Inferior parietal cortex (tissue), 1 donor: ENCODE measurements at regions not wholly inside any gene's neighbourhood (a gene's known extent, or its start where the extent isn't known, plus 50 kb on each side); places are given as distances from the start of the nearest gene placed in this dataset.
A peak's percentile ranks its signal among the peaks of the same experiment; 100 is the strongest.
"Not testable (repeated sequence)": the region's sequence is repeated elsewhere in the genome, so short reads cannot be mapped to it uniquely, and the experiment has no call there.

Experiments
- DNase-seq: peaks from one replicate; pipeline ENCODE4 v3.0.0-alpha.2; 2016; ENCODE audit errors: extremely low spot score

DNA sequence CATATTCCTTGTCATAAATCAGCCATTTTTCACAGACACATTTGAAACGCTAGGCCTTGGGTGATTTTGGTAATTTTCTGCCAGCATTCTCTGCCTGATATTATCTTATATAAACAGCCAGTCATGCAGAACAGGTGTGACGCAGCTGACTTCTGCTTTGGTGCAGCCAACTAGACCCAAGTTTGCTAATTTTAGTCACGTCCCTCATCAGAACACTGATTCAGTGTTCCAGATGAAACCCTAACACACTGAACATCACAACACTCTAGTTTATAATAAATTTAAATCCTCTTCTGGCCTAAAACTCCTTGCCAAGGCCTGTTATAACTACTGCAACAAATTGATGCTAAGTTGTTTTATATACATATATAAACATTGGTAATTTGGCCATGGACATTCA is 386.1 kb downstream of the SEC23A start:
- DNase-seq: no peak

DNA sequence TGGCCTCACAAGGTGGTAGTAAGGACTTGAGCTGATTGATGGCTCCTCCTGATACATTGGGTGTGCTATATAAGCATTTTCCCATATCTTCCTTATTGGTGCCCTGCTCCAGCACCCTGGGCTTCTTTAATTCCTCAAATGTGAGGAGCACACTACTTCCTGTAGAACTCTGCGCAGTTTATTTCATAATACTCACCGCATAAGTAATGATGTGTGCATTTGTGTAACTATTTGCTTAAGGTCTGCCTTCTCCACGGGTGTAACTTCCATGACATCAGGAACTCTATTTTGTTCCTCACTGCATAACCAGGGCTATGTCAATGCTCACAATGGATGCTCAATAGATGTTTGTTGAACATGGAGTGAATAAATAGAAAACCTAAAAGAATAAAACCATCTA is 392.2 kb downstream of the SEC23A start:
- DNase-seq: no peak

DNA sequence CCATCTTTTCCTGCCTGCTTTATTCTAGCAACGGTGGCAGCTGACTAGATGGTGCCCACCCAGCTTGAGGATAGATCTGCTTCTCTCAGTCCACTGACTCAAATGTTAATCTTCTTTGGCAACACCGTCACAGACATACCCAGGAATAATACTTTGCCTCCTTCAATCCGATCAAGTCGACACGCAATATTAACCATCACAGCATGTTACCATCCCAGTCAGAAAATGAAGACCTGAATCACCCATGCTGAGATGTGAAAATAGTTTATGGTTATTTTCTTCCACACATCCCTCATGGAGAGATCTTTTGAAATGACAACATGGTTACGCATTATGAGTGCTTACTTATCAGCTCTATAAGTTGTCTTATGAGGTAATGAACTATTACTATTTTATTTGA is 392.8 kb downstream of the SEC23A start:
- no peak for DNase-seq

DNA sequence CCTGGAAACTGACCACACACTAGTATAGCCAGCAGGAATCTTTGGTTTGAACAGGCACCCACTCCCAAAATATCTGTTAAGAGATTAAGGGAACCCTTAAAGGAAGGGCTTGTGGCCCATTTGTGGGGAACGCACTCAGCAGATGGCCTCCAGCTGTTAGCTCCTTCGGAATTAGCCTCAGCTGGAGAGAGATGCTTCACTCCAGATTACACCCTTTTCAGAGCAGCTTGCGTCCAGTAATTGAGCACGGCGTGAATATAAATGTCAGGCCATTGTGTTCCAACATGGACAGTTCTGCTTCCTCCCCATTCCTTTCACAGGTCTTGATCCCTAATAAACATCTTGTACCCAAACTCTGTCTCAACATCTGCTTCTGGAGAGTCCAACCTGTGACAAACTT is 397.8 kb downstream of the SEC23A start:
- DNase-seq: no peak

DNA sequence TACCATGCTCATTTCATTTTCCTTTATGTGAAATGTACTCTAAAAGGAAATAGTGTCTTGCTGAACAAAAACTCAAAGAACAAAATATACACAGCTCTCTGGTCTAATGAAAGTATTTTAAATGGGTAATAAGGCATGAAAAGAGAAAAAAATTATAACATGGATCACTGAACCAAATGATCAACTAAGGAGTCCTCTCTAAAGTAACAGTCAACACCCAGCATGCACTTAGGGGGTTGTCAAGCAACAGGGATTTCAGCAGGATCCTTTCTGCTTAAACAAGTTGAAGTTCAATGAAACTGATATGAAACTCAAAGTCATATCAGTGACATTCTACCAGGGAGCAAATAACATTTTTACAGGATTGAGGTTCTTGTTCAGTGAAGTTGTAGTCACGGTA is 398.8 kb downstream of the SEC23A start:
- DNase-seq: no peak

DNA sequence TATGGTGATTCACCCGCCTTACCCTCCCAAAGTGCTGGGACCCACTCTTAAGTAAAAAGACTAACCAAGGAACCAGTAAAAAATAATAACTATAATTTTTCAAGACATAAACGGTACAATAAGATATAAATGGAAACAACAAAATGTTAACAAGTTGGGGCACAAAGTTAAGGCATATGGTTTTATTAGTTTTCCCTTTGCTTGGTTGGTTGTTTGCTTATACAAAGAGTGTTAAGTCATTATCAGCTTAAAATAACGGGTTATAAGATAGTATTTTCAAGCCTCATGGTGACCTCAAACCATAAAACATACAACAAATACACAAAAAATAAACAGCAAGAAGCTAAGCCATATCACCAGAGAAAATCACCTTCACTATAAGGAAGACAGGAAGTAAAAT is 406.1 kb downstream of the SEC23A start:
- DNase-seq: no peak

DNA sequence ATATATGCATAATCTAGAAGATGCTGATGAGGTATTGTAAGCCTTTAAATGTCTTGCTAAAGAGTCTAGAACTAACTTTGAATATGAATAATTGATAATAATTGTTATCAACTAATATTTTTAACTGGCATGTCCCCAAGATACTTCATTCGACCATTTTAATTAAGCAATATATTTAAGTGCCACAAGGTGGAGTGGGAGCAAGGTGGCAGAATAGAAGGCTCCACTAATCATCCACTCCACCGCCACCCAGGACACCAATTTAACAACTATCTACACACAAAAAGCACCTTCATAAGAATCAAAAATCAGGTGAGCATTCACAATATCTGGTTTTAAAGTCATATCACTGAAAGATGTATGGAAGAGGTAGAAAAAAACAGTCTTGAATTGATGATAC is 409.6 kb downstream of the SEC23A start:
- no peak for DNase-seq

DNA sequence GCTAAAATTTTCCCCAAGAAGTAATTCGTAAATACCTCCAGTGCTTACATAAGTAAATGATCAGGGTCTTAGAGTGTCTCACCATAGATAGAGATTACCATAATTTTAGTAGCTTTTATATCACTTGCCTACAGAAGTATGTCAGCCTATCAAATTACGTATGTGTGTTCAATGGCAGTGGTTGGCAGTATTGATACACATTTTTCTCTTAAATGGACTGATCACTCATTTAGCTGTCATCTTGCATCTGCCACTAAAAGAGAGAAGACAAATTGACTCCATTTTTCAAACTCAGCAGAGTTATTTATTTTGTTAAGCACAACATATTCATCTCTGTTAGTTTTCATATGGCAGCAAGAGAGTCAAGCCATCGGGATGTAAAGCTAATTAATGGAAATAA is 413.1 kb upstream of the CLEC14A start:
- DNase-seq: no peak

DNA sequence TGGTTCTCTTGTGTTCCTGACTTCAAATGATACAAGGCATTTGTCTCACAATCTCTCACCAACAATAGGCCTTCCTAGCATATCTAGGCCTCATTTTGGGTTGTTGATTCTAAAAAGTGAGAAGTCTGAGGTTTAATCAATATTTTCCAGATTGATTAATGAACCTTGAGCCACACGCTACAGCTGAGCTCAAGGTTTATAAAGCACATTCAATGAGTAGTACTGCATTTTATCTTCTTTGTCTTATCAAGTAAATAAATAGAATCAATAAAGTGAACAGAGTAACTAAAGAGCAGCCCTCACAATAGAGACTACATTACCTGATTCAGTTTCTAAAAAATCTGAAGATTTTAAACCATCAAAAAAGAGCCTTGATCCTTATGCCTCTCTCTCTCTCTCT is 407.5 kb upstream of the CLEC14A start:
- no peak for DNase-seq

DNA sequence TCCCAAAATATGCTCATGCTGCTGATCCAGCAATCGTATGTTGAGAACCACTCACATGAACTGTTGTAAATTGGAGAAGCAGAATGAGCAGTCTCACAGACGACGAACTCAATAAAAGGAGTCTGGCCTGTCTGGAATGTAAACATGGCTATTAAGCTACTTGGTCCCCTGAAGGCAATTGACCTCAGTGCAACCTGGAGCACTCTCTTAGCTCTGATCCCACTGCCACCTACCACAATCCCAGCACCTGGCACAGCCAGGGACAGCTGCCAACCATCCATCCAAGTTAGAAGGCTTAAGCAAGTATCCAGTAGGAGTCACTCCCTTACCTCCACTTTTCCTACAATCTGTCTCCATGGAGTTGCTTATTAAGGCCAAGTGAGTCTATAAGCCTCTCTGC is 406.9 kb upstream of the CLEC14A start:
- DNase-seq: no peak

DNA sequence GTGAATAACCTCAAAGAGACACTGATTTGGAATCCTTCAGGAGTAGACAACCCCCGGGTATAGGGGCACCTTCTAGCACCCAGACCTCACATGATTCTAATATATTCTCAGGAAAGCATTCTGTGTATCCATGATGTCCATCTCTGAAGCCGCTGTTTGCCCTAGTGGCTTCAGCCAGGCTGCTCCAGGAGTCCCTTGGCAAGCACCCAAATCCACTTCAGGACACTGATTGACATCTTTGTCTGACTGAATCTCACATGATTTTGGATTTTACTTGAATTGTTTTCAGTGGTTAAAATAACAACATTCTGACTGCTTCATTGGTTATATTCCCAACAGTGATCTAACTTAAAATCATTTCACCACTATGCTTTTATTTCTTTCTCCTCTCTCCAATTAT is 390.5 kb upstream of the CLEC14A start:
- DNase-seq: no peak

DNA sequence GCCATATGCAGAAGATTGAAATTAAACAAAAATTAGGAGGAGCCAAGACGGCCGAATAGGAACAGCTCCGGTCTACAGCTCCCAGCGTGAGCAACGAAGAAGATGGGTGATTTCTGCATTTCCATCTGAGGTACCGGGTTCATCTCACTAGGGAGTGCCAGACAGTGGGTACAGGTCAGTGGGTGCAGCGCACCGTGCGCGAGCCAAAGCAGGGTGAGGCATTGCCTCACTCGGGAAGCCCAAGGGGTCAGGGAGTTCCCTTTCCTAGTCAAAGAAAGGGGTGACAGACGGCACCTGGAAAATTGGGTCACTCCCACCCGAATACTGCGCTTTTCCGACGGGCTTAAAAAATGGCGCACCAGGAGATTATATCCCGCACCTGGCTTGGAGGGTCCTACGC is 379.0 kb upstream of the CLEC14A start:
- not testable (repeated sequence) for DNase-seq

DNA sequence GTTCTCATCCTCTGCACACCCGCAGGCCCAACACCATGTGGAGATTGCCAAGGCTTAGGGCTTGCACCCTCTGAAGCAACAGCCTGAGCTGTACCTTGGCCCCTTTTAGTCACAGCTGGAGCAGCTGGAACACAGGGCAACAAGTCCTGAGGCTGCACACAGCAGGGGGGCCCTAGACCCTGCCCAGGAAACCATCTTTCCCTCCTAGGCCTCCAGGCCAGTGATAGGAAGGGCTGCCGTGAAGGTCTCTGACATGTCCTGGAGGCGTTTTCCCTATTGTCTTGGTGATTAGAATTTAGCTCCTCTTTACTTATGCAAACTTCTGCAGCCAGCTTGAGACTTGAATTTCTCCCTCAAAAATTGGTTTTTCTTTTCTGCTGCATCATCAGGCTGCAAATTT is 373.5 kb upstream of the CLEC14A start:
- no peak for DNase-seq

DNA sequence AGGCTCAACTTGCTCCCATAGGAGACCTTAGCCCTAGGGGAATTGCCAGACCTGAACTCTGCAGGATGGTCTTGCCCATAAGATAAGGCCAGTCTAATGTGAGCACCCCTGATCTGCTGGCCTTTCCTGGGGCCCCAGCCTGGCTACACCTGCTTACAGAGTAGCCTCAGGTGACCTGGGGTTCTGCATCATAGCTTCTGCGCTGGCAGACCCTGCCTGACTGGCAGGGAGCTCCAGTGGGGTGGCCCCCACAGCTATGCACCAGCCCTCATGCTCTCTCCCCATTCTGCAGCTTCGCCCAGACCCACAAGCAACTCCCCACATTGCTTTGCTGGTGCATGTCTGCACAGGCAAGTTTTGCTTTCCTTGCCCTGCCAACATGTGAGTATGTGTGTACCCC is 371.3 kb upstream of the CLEC14A start:
- no peak for DNase-seq

DNA sequence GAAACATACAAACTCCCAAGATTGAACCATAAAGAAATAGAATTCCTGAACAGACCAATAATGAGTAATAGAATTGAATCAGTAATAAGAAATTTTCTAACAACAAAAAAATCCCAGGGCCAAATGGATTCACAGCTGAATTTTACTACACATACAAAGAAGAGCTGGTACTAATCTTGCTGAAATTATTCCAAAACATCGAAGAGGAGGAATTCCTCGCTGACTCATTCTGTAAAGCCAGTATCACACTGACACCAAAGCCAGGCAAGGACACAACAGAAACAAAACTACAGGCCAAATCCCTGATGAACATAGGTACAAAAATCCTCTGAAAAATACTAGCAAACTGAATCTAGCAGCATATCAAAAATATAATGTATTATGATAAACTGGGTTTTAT is 367.8 kb upstream of the CLEC14A start:
- DNase-seq: no peak

DNA sequence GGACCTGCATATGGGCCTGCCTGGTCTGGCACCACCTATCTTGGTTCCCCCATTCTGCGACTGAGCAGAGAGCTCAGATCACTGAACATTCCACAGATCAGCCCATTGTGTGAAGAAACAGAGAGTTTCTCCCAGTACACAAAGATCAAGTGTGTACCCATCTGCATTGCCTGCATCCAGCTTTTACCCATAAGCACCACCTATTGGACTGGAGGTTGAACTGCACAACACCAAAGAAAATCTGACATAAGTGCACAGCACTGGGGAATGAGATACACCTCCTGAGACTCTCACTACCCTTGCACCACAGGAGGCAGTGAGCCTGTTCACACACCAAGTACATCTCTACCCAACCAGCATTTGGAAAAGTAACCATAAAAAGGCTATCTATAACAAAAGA is 362.6 kb upstream of the CLEC14A start:
- no peak for DNase-seq

DNA sequence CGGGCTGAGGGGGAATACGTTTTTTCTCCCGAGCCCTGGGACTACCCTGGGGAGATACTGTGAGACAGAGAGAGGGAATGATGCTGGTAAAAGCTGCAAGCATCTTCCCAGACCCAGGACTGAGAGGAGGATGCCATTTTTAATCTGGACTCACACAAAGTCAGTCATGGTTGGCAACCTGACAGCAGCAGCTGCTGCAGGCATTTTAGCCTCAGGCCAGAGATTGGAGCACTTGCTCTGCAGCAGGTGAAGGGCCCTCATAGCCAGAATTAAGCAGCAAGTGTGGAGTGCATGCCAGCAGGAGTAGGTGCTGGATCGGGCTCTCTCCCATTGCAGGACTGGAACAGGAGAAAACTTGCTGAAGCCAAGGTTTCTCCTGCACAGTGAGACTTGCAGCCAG is 361.1 kb upstream of the CLEC14A start:
- peak; percentile 51 for DNase-seq

DNA sequence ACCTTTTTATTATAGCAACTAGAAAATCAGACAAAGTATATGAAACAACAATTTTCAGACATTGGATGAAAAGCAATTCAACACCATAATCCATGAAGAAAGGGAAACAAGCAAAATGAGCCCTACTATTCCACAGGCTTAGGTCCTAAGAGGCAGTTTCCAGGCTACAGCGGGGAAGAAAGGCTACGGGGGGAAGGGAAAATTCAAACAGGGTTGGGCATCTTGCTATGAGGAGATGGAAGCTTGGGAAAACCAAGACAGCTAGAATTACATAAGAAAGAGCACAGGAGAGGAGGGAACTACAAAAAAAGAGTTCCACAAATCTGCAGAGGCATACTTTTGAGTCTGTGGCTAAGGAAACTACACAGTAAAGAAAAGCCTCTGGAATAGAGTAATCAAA is 356.0 kb upstream of the CLEC14A start:
- DNase-seq: no peak

DNA sequence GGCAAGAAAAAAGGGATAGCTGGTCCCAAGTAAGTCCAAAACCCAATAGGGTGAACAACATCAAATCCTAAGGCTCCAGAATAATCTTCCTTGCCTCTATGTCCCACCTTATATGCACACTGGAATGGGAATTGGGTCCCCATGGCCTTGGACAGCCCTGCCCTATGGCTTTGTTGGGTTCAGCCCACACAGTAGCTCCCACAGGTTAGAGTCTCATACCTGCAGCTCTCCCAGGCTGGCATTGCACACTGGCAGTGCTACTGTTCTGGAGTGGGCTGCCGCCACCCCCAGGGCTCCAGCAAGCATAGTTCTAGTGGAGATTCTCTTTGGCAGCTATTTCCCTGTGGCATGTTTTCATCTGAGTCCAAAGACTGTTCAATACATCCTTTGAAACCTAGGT is 352.4 kb upstream of the CLEC14A start:
- DNase-seq: no peak

DNA sequence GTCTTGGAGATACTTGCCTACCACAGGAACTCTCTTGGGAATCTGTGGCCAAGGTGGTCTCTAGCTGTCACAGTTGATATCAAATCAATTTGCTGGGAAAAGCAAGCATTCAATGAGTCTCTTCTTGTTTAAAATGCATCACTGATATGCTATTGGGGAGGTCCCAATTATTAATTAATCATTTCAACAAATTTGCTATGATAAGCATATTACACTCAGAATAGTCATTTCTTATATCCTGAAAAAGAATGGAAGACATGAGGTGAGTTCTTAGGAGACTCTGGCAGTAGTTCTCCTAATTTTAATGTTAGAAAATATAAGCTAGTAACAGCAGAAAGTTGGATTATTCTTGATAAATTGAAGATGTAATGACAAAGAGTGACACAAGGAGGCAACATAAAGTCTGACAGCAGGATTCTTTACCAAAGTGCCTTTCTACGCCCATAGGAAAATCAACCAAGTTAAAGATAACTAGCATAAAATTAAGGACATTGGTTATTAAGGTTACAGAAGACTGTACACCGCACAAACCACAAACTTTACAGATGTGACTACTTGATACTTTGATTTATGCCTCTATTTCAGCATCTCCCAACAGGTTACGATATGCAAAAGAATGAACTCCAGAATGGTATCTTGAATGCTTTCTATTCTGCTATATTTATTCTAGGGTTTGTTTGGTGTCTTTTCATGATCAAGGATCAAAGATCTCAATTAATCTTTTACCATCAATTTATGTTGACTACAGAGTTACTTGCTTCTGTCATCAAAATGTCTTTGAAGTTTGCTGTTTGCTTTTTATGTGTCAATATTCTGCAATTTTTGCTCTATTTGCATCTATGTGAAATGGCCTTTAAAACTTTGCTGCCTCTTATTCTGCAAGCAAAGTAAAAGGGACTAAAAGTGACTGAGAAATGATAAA is 349.6 kb upstream of the CLEC14A start:
- no peak for DNase-seq

DNA sequence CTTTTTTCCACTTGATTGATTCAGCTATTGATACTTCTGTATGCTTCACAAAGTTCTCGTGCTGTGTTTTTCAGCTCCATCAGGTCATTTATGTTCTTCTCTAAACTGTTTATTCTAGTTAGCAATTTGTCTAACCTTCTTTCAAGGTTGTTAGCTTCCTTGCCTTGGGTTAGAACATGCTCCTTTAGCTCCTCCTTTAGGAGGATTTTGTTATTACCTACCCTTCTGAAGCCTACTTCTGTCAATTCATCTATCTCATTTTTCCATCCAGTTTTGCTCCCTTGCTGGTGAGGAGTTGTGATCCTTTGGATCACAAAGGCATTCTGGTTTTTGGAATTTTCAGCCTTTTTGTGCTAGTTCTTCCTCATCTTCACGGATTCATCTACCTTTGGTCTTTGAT is 344.7 kb upstream of the CLEC14A start:
- DNase-seq: not testable (repeated sequence)

DNA sequence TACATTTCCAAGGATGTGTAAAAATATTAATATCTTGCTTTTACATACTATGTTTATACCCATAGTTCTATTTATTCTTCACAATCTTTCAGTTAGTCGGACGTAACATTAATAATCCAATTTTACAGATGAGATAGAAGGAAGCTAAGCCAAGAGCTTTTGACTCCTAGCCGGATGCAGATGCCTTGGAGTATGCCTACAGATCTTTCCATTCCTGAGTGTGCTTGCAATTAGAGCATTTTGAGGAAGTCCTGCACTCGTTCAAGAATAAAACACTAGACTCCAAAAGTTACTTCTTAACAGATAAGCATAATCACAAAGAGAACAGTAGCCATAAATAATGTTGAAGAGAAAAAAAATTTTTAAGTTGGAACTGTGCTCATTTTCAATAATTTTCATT is 337.6 kb upstream of the CLEC14A start:
- no peak for DNase-seq

DNA sequence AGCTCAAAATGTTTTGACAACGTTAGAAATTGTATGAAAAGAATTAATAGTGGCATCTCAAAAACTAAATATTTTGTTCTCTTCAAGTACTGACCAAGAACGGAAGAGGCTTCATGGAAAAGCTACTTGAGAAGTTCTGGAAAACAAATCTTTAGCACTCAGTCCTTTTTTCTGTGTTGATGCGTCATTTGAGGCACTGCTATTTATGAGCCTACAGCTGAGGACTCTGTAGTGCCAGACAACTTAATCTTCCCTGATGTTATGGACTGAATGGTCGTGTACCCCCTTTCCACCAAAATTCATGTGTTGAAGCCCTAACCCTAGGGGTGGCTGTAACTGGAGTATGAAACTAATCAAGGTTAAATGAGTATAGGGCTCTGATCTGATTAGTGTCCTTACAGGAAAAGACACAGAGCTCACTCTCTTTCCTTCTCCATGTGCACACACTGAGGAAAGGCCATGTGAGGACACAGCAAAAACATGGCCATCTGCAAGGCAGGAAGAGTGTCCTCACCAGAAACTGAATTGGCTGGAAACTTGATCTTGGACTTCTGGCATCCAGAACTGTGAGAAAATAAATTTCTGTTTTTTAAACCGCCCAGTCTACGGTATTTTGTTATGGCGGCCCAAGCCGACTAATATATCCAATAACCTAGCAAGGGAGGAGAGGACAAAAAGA is 337.0 kb upstream of the CLEC14A start:
- DNase-seq: no peak
